GM19397 (cell line): ENCODE measurements at regions not wholly inside any gene's neighbourhood (a gene's known extent, or its start where the extent isn't known, plus 50 kb on each side); places are given as distances from the start of the nearest gene placed in this dataset.

Experiments
- ATAC-seq: cut with Tn5 transposase; IDR thresholded peaks from one replicate; pipeline ENCODE4 v1.9.1; 2021; ENCODE audit warnings: mild to moderate bottlenecking, moderate library complexity; ENCODE audit not compliant: unreplicated experiment

DNA sequence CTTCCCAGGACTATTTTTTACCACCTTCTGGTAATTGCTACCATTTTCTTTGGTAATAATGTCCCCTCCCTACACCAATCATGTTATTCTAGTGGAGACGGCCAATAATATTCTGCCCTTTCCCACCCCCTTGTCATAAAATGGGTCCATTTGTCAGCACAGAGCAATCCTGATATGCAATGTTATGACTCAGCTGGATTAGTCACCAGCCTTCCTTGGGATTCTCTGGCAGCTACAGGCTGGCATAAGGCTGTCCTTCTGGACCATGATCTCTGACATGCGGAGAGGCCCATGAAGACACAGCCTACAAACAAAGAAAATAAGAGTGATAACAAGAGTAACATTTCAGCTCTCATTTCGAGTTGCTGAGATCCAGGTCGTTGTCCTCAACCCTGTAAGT, 222.0 kb upstream of the CPNE8 start:
- no peak for ATAC-seq

DNA sequence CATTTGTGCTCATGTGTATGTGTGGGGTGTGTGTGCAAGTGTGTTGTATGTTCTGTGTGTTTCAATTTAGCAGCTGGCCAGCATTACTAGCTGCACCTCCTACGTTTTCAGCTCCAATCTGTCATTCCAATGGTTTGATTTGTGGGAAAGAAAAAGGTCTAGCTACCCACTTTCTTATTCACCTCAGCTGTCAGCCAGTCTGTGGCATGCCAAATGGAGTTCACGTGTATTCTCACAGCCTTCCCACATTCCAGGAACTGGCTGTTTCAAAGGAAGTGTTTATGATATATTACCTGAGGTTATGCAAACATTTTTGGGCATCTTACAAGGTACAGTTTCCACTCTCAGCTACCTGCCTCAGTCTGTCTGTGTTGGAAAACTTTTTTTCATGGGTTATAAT, 220.2 kb upstream of the CPNE8 start:
- ATAC-seq, result no peak

DNA sequence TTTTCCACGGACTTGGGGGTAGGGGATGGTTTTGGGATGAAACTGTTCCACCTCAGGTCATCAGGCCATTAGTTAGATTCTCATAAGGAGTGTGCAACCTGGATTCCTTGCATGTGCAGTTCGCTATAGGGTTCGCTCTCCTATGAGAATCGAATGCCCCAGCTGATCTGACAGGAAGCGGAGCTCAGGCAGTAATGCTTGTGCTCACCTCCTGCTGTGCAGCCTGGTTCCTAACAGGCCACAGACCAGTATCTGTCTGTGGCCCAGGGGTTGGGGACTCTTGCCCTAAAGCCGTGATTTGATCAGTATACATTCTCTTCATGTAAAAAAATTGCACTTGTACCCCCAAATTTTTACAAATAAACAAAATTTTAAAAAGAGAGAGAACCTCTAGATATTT, 219.4 kb upstream of the CPNE8 start:
- no peak for ATAC-seq

DNA sequence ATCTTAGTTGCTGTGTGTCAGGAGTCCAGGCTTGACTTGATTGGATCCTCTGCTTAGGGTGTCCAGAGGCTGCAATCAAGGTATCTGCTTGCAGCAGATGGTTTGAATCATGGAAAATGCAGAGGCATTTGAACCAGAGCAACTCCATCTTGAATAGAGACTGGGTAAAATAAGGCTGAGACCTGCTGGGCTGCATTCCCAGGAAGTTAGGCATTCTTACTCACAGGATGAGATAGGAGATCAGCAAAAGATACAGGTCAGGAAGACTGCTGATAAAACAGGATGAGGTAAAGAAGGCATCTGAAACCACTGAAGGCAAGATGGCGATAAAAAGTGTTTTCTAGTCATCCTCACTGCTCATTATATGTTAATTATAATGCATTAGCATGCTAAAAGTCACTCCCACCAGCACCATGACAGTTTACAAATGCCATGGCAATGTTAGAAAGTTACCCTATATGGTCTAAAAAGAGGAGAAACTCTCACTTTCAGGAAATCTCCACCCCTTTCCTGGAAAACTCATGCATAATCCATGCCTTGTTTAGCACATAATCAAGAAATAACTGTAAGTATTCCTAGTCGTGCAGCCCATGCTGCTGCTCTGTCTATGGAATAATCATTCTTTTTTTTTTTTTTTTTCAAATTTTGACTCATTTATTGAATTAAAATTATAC, 218.3 kb upstream of the CPNE8 start:
- ATAC-seq, result no peak

DNA sequence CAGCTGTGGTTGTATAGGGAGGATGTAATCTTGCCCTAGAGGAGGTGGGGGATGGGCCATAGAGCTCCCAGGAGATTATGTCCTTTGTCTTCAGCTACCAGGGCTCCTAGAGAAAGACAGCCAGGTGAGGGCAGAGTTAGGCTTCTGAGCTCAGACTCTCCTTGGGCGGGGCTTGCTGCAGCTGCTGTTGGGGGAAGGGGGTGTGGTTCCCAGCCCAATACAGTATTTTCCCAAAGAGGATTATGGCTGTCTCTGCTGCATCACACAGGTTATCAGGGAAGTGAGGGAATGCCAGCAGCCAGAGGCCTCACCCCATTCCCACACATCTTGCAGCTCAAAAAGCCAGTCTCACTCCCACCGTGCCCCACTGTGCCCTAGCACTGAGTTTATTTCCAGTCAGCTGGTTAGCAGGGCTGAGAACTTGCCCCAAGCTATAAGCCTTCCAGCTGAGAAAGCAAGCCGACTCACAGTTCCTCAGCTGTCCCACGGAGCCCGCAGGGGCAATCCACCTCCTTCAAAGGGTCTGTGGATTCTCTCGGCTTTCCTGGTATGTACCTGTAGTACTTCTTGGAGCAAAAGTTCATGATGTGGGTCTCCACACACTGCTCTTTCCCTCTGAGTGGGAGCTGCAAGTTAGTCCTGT, 217.3 kb upstream of the CPNE8 start:
- ATAC-seq, result no peak

DNA sequence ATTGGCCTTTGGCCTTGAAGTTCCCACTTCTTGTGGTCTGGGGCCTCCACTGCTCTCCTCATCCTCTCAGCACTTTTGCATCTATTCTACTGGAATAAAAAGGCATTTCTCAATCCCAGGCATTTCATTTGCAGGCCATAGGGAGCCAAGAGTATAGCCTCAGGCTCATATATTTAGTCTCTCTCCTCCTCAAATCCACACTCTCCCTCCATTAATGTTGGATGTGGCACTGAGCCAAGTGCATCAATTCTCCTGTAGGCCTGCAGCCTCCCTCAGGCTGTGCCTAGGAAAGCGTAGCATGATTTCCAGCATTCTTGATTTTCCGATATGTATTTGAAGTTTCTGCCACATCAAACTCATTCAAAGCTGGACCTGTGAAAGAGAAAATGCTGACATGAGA, 211.5 kb upstream of the CPNE8 start:
- no peak for ATAC-seq

DNA sequence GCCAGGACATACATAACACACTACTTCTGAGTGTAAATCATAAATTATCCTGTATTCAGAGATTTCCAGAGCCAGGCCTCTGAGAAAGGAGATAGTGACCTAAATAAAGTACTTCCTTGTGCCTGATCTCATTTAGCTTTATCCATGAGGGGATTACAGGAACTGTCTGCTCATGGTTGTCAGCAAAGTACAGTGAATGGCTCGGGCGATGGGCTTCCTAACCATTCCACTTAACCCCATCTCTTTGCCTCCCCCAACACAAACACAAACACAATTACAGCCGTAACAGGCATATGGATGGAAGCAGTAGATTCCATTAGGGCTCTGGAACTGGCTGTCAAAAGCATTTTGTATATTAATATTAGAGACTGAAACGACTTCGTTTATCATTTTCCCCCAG, 206.7 kb upstream of the CPNE8 start:
- no peak for ATAC-seq

DNA sequence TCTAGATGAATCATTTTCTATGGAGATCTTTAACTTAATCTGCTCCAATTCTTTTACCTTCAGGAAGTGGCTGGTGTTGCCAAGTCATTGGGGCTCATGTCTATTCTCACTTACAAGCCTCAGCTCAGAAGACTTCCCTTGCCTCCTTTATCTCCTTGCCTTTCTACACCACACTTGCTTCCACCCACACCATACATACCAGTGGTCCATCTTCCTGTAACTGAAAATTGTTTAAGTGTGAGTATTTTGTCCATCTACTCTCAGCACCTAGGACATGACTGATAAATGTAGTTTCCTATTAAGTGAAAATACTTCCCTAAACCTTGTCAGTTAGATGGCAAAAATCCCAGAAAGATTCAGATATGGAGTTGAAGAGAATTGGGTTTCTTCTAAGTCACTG, 199.7 kb upstream of the CPNE8 start:
- ATAC-seq, result no peak

DNA sequence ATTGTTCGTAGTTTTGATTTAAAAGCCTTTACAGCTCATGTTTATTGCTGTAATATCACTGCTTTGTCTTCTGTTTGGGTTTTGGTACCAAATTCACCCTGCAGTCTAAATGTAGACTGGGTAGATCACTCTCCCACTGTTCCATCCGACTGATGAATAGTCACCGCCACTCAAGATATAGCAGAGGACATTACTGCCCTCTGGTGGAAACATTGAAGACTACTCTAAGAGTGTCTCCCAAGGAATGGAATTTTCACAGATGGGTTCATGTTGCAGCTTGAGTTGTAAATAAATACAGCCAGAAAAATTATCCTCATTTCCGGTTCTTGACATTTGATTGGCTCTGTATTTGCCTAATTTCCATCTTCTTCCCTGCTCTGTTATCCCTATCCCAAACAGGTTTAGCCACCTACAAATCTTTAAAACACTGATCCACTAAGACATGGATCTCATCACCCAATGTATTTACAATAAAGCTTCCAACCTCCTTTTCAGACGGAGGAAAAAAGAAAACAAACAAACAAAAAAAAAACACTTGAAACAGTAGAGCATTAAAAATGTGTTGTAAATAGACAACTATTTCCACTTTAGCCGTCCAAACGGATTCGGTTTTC, 198.3 kb upstream of the CPNE8 start:
- peak; percentile 96 for ATAC-seq

DNA sequence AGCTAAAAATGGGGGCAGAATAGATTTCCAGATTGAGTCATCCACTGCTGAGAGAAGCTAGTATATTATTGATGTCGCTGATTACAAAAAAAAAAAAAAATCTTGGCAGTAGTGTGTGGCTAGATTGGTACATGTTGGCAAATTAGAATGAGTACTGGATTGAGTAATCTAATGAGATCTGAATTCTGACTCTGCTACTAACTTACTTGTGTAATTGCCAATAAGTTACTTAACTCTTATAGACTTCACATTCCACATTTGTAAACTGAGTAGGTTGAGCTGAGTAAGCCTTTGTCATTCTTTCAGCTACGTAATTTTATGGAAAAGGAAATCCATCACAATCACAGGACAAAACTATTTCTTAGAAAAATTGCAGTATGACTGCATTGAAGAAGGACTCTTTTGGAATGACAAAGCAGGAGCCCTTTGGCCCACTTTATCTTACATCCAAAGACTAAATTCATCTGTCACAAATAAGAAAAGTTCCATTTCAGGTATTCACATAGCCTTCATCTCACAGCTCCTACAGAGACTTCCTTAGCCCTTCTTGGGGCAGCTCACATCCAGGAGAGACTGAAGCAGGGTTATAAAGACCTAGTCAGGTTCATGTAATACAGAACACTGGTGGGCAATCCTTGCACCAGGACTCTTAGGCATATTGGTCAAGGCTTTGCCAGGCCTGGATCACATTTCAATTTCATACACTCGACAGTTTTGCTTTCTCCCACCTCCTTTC, 197.3 kb upstream of the CPNE8 start:
- no peak for ATAC-seq

DNA sequence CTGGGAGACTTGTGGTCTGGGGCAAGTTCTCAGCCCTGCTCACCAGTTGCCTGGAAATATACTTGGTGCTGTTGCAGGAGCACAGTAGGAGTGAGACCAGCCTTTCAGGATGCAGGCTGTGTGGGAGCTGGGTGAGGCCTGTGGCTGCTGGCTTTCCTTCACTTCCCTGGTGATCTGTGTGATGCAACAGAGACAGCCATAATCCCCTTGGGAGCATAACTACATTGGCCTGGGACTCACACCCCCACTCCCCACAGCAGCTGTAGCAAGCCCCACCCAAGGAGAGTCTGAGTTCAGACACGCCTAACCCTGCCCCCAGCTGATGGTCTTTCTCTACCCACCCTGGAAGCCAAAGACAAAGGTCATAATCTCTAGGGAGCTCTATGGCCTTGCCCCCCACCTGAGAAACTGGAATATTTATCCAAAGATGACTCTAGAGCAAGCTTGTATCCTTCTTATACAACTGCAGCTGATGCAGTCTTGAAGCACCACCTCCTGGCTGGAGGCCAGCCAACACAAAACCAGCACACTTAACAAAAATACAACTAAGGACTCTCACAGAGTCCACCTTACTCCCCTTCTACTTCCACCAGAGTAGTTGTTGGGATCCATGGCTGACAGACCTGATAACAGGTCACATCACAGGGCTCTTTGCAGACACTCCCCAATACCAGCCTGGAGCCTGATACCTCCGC, 190.4 kb upstream of the CPNE8 start:
- ATAC-seq, result no peak

DNA sequence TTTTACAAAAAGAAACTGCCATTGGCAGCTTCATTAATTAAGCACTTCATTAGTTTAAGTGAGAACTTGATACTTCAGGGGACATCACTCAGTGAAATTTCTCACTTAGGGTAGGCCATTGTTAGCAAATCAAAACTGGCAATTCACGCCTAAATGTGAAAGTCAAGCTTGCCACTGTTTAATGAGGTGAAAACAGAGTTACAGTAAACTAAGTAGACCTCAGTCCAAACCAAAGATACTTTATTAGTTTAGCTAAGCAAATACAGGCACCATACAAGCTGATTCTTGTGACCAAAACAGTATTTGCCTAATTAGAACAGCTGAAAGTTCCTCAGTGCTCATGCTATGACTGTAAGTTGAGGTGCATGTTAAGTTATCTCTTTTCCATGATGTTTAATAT, 176.5 kb upstream of the CPNE8 start:
- ATAC-seq, result no peak

DNA sequence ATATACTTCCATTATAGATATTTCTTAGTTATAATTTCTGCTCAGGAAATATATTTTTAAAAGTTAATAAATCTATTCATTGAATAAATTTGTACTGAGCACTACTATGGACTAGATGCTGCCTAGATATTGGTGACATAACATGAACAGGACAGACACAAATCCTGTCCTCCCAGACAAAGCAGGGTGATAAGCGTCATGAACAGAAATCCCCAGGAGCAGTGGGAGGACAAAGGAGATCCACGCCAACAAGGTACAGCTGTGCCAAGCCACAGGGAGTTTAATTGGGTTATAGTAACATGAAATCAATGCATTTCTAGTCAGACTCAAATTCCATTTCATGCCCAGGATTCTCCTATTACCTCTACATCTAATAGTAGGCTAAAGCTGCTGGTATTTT, 171.8 kb upstream of the CPNE8 start:
- ATAC-seq, result no peak

DNA sequence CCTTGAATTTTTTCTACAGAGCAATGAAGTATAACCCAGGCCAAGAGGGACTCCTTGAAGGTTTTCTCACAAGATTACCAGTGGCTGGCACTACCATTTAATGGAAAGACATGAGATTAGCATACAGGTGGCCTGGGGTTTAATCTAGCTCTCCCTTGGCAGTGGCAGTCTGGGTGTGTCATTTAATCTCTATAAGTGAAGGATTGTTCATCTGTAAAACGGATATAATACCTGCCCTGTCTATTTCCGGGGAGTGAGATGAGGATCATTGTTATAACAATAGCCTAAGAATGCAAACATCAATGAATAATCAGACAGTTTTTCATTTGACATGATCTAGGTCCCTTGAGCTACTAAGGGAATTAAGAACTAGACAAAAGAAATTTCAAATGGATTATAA, 168.7 kb upstream of the CPNE8 start:
- ATAC-seq, result no peak

DNA sequence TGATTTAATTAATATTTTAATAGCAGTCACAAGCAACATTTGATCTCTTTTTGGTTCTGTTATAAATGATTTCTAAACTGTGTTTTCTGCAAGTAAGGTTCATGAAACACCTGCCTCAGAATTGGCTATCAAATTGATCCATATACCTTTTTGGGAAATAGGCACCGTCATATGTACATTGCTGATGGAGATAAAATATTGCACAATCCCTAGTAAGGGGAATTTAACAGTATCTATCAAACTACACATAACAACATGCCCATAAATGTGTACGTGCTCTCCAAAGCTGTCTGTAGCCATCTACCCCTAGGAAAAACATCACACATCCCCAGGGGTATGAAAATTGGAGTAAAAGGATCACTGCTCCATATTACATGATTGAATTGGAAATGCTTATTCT, 167.3 kb upstream of the CPNE8 start:
- ATAC-seq, result no peak

DNA sequence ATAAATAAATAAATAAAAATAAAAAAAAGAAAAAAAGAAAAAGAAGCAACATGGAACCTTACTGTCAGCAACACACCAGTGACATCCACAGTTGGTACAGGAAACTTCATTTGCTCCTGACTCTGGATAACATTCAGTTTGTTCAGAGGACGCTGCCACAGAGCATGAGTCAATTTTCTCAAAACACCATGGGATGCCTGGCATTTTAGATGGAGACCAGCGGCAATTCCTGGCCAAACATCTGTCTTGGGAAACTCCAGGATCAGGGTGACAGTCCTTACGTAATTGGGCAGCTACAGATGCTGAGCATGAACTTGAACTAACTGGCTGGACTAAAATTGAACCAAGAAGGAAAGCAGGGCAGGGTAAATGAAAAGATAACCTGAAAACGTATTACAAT, 166.2 kb upstream of the CPNE8 start:
- no peak for ATAC-seq

DNA sequence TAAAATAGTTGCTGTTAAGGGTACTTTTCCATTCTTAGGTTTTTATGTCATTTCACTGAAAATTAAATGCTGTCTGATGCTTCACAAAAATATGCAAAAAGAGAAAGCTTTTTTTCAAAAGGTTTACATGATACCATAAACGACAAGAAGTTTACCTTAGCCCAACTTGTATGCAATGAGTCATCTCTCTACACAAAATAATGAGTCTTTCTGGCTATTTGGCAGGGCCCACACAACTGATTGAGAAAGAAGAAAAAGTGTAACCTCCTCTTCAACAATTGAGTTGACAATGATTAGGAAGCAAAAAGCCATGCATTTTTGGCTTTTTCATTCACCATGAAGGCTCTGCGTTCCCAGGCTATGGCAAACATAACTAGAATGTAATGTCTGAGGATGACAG, 165.4 kb upstream of the CPNE8 start:
- no peak for ATAC-seq

DNA sequence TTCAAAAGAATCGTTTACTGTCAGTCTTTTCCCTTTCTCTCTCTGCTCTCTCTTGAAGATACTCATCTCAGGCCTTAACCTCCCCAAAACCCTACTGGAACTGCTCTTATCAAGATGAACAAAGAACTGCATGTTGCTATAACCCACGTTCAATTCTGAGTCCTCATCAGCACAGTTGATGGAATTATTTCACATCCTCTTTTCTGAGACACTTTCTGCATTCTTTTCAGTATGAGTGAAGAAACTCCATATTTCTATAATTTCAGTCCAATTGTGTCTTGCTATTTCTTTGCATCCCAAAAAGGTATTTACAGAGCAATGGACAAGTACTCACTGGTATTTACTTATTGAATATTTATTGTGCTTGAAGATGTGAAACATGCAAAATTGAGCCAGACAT, 160.1 kb upstream of the CPNE8 start:
- no peak for ATAC-seq

DNA sequence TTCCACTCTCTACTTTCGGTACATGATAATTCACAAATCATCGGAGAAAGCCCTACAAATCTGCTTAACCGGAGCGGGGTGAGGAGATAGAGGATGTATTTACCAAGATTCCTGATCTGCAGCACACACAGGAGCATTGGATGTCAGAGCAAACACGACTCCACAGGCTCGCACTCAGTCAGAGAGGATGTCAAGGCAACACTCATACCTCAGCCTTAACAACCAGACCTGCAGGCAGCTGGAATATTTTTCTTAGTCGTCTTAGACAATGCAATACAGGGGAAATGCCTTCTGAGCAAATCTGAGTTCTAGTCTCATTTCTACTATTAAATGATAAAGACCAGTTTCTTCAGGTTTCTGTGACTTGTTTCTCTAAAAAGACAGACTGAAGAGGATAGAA, 159.3 kb upstream of the CPNE8 start:
- ATAC-seq, result no peak

DNA sequence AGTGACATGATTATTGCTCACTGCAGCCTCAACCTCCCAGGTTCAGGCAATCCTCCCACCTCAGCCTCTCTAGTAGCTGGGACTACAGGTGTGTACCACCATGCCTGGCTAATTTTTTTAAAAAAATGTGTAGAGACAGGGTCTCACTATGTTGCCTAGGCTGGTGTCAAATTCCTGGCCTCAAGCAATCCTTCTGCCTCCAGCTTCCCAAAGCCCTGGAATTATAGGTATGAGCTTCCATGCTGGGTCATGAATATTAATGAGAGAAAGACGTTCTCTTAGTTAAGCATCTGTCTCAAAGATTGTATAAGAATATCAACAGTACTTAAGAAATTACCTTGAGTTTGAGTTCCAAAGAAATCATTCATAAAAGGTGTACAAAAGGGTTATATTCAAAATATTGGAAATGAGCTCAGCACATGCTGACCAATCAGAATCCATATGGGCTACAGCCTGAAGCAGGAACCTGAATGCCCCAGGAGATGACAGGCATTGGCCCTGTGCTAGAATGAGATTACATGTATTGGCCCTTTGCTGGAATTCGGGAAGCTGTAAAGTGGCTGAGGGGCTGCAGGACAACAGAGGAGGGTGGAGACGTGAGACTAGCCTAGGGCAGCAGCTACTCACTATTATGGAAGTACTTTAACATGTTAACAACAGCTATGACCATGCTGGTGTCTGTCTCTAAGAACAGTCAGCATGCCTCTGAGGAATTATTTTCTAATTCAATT, 157.0 kb upstream of the CPNE8 start:
- no peak for ATAC-seq

DNA sequence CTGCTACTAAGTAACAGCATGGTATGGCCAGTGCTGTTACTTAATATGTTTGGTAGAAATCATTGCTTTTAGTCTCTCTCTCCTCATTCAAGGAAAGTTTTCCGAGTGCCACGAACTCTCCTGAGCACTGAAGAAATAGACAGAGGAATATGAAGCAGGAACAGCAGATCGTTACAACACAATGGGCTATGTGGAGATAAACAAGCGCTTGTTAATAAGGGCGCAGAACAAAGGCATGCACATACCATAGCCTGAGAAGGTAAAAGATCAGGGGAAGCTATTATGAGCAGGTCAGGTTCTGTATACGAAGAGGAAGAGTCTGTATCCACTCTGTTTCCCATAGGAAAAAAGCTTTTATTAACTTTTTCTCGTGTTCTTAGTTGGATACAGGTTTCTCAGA, 156.2 kb upstream of the CPNE8 start:
- ATAC-seq, result no peak
